ENCODE measurements at regions not wholly inside any gene's neighbourhood (a gene's known extent, or its start where the extent isn't known, plus 50 kb on each side); places are given as distances from the start of the nearest gene placed in this dataset.

DNA sequence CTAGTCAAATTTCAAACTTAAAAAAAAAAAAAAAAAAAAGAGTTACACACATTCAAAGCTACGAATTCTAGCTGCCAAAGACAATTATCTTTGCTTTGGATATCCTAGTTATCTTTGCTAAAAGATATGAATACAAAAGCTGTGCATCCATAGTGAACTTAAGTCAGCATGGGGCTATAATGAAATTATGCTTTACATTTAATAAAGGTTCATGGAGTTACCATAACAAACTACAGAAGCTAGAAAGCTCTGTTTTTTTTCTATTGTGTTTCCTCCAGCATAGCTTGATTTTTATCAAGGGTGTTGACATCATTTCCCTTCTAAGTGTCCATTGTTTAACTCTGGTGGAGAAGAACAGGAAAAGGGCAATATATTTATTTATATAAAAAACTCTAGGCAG is 234.1 kb downstream of the ANKRD50 start:
- TF ChIP-seq, protein P1, sequence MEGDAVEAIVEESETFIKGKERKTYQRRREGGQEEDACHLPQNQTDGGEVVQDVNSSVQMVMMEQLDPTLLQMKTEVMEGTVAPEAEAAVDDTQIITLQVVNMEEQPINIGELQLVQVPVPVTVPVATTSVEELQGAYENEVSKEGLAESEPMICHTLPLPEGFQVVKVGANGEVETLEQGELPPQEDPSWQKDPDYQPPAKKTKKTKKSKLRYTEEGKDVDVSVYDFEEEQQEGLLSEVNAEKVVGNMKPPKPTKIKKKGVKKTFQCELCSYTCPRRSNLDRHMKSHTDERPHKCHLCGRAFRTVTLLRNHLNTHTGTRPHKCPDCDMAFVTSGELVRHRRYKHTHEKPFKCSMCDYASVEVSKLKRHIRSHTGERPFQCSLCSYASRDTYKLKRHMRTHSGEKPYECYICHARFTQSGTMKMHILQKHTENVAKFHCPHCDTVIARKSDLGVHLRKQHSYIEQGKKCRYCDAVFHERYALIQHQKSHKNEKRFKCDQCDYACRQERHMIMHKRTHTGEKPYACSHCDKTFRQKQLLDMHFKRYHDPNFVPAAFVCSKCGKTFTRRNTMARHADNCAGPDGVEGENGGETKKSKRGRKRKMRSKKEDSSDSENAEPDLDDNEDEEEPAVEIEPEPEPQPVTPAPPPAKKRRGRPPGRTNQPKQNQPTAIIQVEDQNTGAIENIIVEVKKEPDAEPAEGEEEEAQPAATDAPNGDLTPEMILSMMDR (IDR thresholded peaks at IDR 0.05) = no peak
- no peak for TF ChIP-seq POLR2A (IDR thresholded peaks at IDR 0.05)

All from esophagus squamous epithelium (tissue), 4 donors.